Pancreas (tissue), 10 donors: ENCODE measurements at regions not wholly inside any gene's neighbourhood (a gene's known extent, or its start where the extent isn't known, plus 50 kb on each side); places are given as distances from the start of the nearest gene placed in this dataset.

Experiments used
- ATAC-seq, 4 donors: fragments of 200-7000 bp; cut with Tn5 transposase; one replicate each; pipeline versions ENCODE4 v1.8.0 to v1.9.1; 2020; ENCODE audit warnings: mild to moderate bottlenecking in 4 of 4, moderate library complexity in 4 of 4
- DNase-seq, 6 donors: peaks; one replicate each; pipeline ENCODE4 v3.0.0-alpha.2; 2020
- FAIRE-seq: peaks from 2 replicates; lab custom pipeline; 2012; peaks lifted over from hg19 to GRCh38; lab: Jason Lieb, UNC
- H3K27ac ChIP-seq, 4 donors: fragments of 200-600 bp; sonication (generic); 1 replicate in 3 of 4; 2 replicates in 1 of 4; pipeline versions ENCODE4 v1.5.0 to v1.8.0; 2020
- H3K27me3 ChIP-seq, 4 donors: fragments of 200-600 bp; one replicate each; pipeline ENCODE4 v1.8.0; 2021
- H3K36me3 ChIP-seq, 3 donors: fragments of 200-600 bp; sonication (generic) in 1 of 3; one replicate each; pipeline versions ENCODE4 v1.5.0 to v1.8.0; 2020 to 2021
- H3K4me1 ChIP-seq, 3 donors: fragments of 200-600 bp; one replicate each; pipeline ENCODE4 v1.8.0; 2021
- H3K4me3 ChIP-seq, 4 donors: fragments of 200-600 bp; sonication (generic) in 2 of 4; one replicate each; pipeline versions ENCODE4 v1.5.0 to v1.8.0; 2020 to 2021
- H3K9me3 ChIP-seq, 4 donors: fragments of 200-600 bp; one replicate each; pipeline ENCODE4 v1.8.0; 2021
- WGBS, 2 donors: extraction: QIAGEN DNeasy Blood & Tissue Kit; methylation state at CpG; one replicate each; pipeline ENCODE4 v1.1.7; 2013; 5-methylcytosine and 5-hydroxymethylcytosine counted together
- intact Hi-C, 3 donors: fragments of 100-400 bp; cut with DNase I; formaldehyde crosslinking; loops; one replicate each; pipeline versions ENCODE4 v1.11.1 to v1.14.2; 2022
- TF ChIP-seq, protein P1 (sequence below), 4 donors: fragments of 200-600 bp; sonication (generic) in 3 of 4; IDR thresholded peaks; one replicate each; pipeline versions ENCODE4 v1.5.0 to v1.8.0; 2021; ENCODE audit warnings: antibody characterized with exemption in 4 of 4
- donor health status: healthy with polysubstance abuse.
- donor health status: DM: no; HTN: no; CAD: no; lungs with moderate emphysema.
- donor health status: DM: no; HTN: no; CAD: no.
- donor health status: control.
- donor health status: control.
- donor health status: Bipolar disorder and iron deficiency.
- donor health status: DM: yes; HTN: yes; CAD: no.
- donor health status: DM: no; HTN: no; CAD: no.
- donor health status: DM: no; HTN: no; CAD: no.
- donor health status: DM: yes; HTN: yes; CAD: no.

DNA sequence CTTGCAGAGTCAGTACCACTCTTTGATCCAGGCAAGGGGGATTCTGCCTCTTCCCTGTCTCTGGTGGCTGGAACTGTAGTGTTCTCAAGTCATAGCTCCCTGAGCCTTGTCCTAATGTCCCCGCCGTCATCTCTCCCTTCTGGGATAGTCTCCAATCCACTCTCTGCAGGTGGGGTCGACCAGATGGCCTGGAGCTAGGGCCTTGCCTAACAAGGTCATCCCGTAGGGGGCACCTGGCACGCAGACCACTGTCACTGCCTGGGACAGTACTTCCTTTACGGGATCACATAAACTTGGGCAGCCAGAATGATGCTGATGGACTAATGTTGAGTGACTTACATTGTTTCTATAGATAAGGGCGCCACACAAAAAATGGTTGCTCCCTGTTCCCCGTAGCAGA, 118.9 kb upstream of the SLC22A23 start:
- intact Hi-C loops, result no loop called here
- DNase-seq, result no peak
- no peaks in the 10 kb centered on the region for H3K4me1 ChIP-seq
- H3K4me3 ChIP-seq, result no peak overlapping the region
- peaks cover 0 to 3% (median 0%) of the 10 kb centered on the region in 4 donors for H3K27me3 ChIP-seq
- TF ChIP-seq, protein P1, sequence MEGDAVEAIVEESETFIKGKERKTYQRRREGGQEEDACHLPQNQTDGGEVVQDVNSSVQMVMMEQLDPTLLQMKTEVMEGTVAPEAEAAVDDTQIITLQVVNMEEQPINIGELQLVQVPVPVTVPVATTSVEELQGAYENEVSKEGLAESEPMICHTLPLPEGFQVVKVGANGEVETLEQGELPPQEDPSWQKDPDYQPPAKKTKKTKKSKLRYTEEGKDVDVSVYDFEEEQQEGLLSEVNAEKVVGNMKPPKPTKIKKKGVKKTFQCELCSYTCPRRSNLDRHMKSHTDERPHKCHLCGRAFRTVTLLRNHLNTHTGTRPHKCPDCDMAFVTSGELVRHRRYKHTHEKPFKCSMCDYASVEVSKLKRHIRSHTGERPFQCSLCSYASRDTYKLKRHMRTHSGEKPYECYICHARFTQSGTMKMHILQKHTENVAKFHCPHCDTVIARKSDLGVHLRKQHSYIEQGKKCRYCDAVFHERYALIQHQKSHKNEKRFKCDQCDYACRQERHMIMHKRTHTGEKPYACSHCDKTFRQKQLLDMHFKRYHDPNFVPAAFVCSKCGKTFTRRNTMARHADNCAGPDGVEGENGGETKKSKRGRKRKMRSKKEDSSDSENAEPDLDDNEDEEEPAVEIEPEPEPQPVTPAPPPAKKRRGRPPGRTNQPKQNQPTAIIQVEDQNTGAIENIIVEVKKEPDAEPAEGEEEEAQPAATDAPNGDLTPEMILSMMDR (IDR thresholded peaks at IDR 0.05), result no peak
- no peak for ATAC-seq
- FAIRE-seq, result no peak
- H3K9me3 ChIP-seq, result no peaks in the 10 kb centered on the region
- no peak overlapping the region for H3K27ac ChIP-seq
- 65 to 72% methylated on average over 8 of the region's 8 CpGs for WGBS, 2 donors
- no peaks in the 10 kb centered on the region for H3K36me3 ChIP-seq

DNA sequence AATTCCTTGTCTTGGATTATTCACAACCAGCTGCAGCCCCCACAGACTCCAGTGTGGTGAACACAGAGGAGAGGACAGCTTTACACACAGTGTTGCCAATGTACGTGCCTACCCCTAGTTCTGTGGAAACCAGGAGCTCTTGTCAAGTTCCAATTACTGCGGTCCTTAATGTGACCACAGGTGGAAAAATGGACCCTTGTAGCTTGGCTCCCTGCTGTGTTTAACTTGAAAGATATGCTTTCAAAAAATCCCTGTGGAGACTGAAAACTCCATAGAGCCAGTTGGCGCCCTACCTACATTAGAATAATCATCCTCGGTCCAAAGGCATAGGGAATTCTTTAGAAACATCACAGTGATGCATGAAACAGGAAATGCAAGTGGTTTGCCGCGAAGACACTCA, 118.3 kb upstream of the SLC22A23 start:
- no peaks in the 10 kb centered on the region for H3K4me1 ChIP-seq
- no peak for ATAC-seq
- H3K36me3 ChIP-seq, result no peaks in the 10 kb centered on the region
- FAIRE-seq, result no peak
- no peaks in the 10 kb centered on the region for H3K9me3 ChIP-seq
- peaks cover 0 to 3% (median 0%) of the 10 kb centered on the region in 4 donors for H3K27me3 ChIP-seq
- H3K4me3 ChIP-seq, result no peak overlapping the region
- H3K27ac ChIP-seq, result no peak overlapping the region
- WGBS, 2 donors, result 81 to 90% methylated on average over 6 of the region's 6 CpGs
- no peak for DNase-seq
- TF ChIP-seq, protein P1 (IDR thresholded peaks at IDR 0.05), result no peak
- intact Hi-C loops, result no loop called here

DNA sequence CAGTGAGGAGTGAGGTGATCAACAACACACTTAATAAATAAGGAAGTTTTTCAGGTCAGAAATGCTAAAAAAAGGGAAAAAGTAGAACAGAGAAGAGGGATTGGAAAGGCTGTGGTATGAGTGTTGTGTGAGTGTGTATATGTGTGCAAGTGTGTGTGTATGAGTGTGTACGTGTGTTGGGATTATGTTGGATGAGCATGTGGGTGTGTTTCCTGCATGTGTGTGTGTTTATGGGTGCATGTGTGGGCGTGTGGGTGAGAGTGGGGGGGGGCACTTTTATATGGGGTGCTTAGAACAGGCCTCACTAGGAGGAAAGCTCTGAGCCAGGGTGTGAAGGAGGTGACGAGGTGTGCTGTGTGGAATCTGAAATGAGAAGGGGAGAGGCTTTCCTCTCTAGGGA, 116.8 kb upstream of the SLC22A23 start:
- no peaks in the 10 kb centered on the region for H3K4me1 ChIP-seq

DNA sequence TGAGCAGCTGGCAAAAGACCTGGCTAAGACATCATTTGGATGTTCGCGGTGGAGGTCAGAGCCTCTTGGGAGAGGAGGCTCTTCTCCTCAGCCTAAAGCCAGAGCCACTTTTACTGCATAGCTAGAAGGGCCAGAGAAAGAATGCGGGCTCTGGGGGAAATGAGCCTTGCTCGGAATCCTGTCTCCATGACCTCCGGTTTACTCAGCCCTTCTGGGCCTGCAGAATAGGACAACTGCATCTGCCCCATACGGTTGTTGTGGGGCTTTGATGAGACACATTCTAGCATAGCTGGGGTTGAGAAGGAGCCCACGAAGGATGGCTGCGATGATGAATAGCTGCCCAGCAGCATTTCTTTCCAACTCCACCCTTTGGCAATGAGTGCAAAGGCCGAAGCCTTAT, 115.0 kb upstream of the SLC22A23 start:
- intact Hi-C loops, result no loop called here
- H3K36me3 ChIP-seq, result no peaks in the 10 kb centered on the region
- peaks cover 0 to 3% (median 0%) of the 10 kb centered on the region in 4 donors for H3K27me3 ChIP-seq
- 74 to 90% methylated on average over 9 of the region's 9 CpGs for WGBS, 2 donors
- DNase-seq (no peak), FAIRE-seq (no peak), ATAC-seq (no peak)
- H3K4me1 ChIP-seq, result no peaks in the 10 kb centered on the region
- TF ChIP-seq, protein P1 (IDR thresholded peaks at IDR 0.05), result no peak
- no peak overlapping the region for H3K27ac ChIP-seq
- H3K4me3 ChIP-seq, result no peak overlapping the region
- no peaks in the 10 kb centered on the region for H3K9me3 ChIP-seq

More for the DNA sequence above, 116.8 kb upstream of the SLC22A23 start:
- no peaks in the 10 kb centered on the region for H3K36me3 ChIP-seq
- TF ChIP-seq, protein P1 (IDR thresholded peaks at IDR 0.05), result no peak
- WGBS, 2 donors, result 71 to 81% methylated on average over 3 of the region's 3 CpGs
- DNase-seq (no peak), ATAC-seq (no peak), FAIRE-seq (no peak)
- no peak overlapping the region for H3K4me3 ChIP-seq
- H3K27me3 ChIP-seq, result peaks cover 0 to 3% (median 0%) of the 10 kb centered on the region in 4 donors
- intact Hi-C loops, result no loop called here
- no peaks in the 10 kb centered on the region for H3K9me3 ChIP-seq
- H3K27ac ChIP-seq, result no peak overlapping the region

DNA sequence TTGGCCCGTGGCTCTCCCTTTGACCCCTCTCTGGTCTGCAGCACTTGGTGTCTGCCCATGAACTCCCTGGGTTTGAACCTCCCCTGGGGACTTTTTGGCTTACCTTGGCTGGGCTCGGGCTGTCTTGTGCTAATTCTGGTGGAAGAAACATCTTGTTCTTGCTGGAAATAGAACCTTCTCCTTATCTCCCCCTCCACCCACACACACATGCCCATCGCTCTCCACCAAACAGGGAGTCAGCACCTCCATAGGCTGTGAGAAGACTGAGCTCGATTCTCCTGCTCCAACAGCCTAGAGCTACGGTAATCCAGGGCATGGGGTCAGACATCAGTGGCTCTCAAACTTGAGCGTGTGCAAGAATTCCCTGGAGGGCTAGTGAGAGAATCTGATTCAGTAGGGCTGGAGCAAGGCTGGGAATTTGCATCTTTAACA, 114.4 kb upstream of the SLC22A23 start:
- DNase-seq (no peak), FAIRE-seq (no peak), ATAC-seq (no peak)
- no peak overlapping the region for H3K27ac ChIP-seq
- no peaks in the 10 kb centered on the region for H3K4me1 ChIP-seq
- TF ChIP-seq, protein P1 (IDR thresholded peaks at IDR 0.05), result no peak
- WGBS, 2 donors, result 59 to 79% methylated on average over 6 of the region's 6 CpGs
- no peak overlapping the region for H3K4me3 ChIP-seq
- no peaks in the 10 kb centered on the region for H3K27me3 ChIP-seq
- no peaks in the 10 kb centered on the region for H3K9me3 ChIP-seq
- intact Hi-C loops, result no loop called here
- H3K36me3 ChIP-seq, result no peaks in the 10 kb centered on the region
